Spleen (tissue), 7 donors: ENCODE measurements at regions not wholly inside any gene's neighbourhood (a gene's known extent, or its start where the extent isn't known, plus 50 kb on each side); places are given as distances from the start of the nearest gene placed in this dataset.

Experiments used
- CTCF ChIP-seq, 11 experiments: fragments of 200-600 bp in 7 of 11; fragments of 450-650 bp in 4 of 11; sonication (generic) in 4 of 11; IDR thresholded peaks in 8 of 11; conservative IDR thresholded peaks in 3 of 11; 1 replicate in 7 of 11; 2 replicates in 4 of 11; pipeline versions ENCODE4 v1.4.0 to v1.8.0; 2016 to 2021; ENCODE audit warnings: antibody characterized with exemption in 11 of 11, inconsistent platforms in 4 of 11, mild to moderate bottlenecking in 1 of 11
- POLR2A ChIP-seq, 3 donors: fragments of 450-650 bp; IDR thresholded peaks; one replicate each; pipeline ENCODE4 v1.5.1; 2017; ENCODE audit warnings: antibody characterized with exemption in 3 of 3, mild to moderate bottlenecking in 1 of 3
- POLR2AphosphoS5 ChIP-seq, 3 donors: sonication (generic); formaldehyde crosslinking; IDR thresholded peaks; one replicate each; pipeline ENCODE4 v1.5.1; 2017; ENCODE audit warnings: antibody characterized with exemption in 3 of 3
- donor health status: DM: no; HTN: no; CAD: no; lungs with moderate emphysema.
- donor health status: DM: no; HTN: no; CAD: no.
- donor health status: DM: no; HTN: no; CAD: no.

GRCh38 chr18:44232500-44232899, 448.2 kb upstream of the SETBP1 start:
- TF ChIP-seq POLR2AphosphoS5 (IDR thresholded peaks at IDR 0.05) (no peak), CTCF (IDR thresholded peaks at IDR 0.05 in 8 of 11, conservative IDR thresholded peaks at IDR 0.05 in 3 of 11) (no peak), POLR2A (IDR thresholded peaks at IDR 0.05) (no peak)
